OCI-LY7 (cell line): ENCODE measurements at regions not wholly inside any gene's neighbourhood (a gene's known extent, or its start where the extent isn't known, plus 50 kb on each side); places are given as distances from the start of the nearest gene placed in this dataset.

ENCODE experiments used
- EZH2phosphoT487 ChIP-seq: fragments of 200-600 bp; sonication (generic); IDR thresholded peaks from 2 replicates; pipeline ENCODE4 v1.6.1; 2018; ENCODE audit warnings: low read depth, borderline replicate concordance, mild to moderate bottlenecking, mixed run types, antibody characterized with exemption, low read length, moderate library complexity, mixed read lengths
- TF ChIP-seq, protein P1 (sequence below): fragments of 200-600 bp; sonication (generic); conservative IDR thresholded peaks from 2 replicates; pipeline ENCODE4 v1.5.1; 2014; ENCODE audit warnings: mild to moderate bottlenecking, antibody characterized with exemption, low read length, moderate library complexity, mixed read lengths

DNA sequence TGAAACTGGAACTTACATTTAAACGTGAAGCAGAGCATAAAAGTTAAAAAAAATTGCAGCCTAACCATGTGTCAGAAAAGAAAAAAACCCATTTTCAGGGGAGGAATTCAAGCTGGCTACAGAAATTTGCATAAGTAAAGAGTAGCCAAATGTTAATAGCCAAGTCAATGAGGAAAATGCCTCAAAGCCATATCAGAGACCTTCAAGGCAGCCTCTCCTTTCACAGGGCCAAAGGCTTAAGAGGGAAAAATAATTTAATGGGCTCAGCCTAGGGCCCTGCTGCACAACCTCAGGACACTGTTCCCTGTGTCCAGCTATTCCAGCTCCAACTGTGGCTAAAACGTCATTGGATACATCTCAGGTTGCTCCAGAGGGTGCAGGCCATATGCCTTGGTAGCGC is 749.5 kb downstream of the FLRT2 start:
- TF ChIP-seq, protein P1, sequence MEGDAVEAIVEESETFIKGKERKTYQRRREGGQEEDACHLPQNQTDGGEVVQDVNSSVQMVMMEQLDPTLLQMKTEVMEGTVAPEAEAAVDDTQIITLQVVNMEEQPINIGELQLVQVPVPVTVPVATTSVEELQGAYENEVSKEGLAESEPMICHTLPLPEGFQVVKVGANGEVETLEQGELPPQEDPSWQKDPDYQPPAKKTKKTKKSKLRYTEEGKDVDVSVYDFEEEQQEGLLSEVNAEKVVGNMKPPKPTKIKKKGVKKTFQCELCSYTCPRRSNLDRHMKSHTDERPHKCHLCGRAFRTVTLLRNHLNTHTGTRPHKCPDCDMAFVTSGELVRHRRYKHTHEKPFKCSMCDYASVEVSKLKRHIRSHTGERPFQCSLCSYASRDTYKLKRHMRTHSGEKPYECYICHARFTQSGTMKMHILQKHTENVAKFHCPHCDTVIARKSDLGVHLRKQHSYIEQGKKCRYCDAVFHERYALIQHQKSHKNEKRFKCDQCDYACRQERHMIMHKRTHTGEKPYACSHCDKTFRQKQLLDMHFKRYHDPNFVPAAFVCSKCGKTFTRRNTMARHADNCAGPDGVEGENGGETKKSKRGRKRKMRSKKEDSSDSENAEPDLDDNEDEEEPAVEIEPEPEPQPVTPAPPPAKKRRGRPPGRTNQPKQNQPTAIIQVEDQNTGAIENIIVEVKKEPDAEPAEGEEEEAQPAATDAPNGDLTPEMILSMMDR = no peak
- no peak for TF ChIP-seq EZH2phosphoT487
